ENCODE measurements at regions not wholly inside any gene's neighbourhood (a gene's known extent, or its start where the extent isn't known, plus 50 kb on each side); places are given as distances from the start of the nearest gene placed in this dataset.
"Not testable (repeated sequence)": the region's sequence is repeated elsewhere in the genome, so short reads cannot be mapped to it uniquely, and the experiment has no call there.

DNA sequence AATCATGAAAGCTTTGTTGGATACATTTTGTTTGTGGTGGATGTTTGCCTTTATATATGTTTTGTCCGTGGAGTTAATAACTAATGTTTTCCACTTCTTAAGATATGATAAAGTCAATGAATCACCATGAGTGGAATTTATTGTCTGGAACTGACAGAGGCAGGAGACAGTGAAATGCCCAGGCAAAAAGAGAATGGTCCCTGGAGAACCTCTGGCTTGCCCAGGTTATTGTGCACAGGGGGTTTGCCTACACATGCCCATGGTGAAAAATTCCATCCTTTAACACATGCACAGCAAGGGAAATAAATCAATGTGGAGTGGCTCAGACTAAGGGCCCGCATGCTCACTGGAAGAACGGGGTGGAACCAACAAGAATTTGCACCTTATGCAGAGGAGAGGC lies 964.3 kb upstream of the GRIA3 start:
- FAIRE-seq = no peak

DNA sequence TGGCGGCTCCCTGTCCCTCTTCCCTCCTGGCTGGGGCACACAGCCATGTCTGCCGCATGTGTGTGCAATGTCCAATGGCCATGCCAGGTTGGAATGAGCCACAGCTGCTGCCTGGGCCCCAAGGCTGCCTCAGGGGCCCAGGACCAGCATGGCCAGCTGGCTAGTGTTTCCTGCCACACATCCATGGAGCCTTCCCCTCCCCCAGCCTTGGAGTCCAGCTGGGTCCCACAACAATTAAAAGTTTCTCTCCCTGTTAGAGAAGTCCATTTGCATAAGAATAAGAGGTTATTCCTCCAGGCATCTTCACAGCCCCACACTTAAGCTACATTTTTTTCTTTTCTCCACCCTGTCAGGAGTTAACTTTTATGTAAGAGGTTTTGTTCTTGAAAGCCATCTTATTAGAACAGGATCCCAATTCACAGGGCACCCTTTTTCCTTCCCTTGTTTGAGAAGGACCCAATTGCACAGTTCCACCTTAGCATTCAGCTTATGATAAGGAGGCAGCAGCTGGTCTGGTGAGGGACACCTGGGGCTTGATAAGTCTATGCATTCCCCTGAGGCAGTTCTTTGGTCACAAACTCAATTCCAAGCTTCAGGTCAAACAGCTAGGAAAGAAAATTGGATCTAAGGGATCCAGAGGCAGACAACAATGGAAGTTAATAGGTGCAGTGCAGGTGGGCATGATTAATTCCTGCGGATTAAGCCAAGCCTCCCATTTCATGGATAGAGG lies 963.3 kb upstream of the GRIA3 start:
- no peak for FAIRE-seq
- DNase-seq (ENCODE audit: insufficient read length, low spot score) = no peak
- TF ChIP-seq POLR2A (IDR thresholded peaks at IDR 0.05; ENCODE audit: low read depth, low read length) = no peak

More for the DNA sequence above, 964.3 kb upstream of the GRIA3 start:
- DNase-seq (ENCODE audit: insufficient read length, low spot score) = no peak
- no peak for TF ChIP-seq POLR2A (IDR thresholded peaks at IDR 0.05; ENCODE audit: low read depth, low read length)

DNA sequence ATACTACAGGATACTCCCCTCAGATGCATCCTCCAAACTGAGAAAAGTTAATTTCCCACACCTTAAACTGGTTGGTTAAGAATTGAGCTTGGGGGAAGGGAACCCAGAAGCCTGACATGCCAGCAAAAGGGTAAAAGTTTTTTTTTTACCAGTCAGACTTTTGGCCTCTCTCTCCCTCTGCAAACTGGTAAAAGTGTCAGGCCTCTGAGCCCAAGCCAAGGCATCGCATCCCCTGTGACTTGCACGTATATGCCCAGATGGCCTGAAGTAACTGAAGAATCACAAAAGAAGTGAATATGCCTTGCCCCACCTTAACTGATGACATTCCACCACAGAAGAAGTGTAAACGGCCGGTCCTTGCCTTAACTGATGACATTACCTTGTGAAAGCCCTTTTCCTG lies 962.3 kb upstream of the GRIA3 start:
- FAIRE-seq; DNase-seq (ENCODE audit: insufficient read length, low spot score): not testable (repeated sequence)

DNA sequence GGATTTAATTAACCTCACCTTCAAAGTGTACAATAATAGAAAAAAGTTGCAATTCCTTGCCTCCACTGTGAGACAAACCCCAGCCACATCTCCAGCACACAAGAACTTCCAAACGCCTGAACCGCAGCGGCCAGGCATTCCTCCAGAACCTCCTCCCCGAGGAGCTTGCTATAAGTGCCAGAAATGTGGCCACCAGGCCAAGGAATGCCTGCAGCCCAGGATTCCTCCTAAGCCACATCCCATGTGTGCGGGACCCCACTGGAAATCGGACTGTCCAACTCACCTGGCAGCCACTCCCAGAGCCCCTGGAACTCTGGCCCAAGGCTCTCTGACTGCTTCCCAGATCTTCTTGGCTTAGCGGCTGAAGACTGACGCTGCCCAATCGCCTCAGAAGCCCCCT lies 959.9 kb upstream of the GRIA3 start:
- DNase-seq (ENCODE audit: insufficient read length, low spot score) = not testable (repeated sequence)

DNA sequence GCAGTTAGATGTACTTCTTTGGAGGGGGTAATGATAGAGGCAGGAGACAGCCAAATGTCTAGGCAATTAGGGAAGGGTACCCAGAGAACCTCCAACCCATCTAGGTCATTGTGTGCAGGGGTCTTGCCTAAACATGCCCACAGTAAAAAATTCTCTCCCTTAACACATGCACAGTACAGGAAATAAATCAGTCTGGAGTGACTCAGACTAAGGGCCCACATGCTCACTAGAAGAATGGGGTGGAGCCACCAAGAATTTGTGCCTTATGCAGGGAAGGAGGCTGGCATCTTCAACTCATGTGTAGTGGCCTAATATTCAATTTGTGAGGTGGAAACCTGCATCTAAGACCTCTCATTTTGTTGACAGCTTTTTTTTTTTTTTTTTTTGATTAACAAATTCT lies 945.3 kb upstream of the GRIA3 start:
- FAIRE-seq (no peak), DNase-seq (ENCODE audit: insufficient read length, low spot score) (no peak)
- TF ChIP-seq POLR2A (IDR thresholded peaks at IDR 0.05; ENCODE audit: low read depth, low read length) = no peak

More for the DNA sequence above, 959.9 kb upstream of the GRIA3 start:
- FAIRE-seq = not testable (repeated sequence)

DNA sequence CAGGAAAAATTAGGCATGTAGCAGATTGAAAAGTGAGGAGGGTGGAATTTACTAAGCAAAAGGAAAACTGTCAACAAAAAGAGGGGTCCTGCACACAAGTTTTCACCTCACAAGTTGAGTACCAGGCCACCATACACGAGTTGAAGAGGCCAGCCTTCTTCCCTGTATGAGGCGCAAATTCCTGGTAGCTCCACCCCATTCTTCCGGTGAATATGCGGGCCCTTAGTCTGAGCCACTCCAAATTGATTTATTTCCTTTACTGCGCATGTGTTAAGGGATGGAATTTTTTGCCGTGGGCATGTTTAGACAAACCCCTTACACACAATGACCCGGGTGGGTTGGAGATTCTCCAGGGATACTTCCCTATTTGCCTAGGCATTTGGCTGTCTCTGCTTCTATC lies 942.1 kb upstream of the GRIA3 start:
- no peak for DNase-seq (ENCODE audit: insufficient read length, low spot score)
- FAIRE-seq = no peak
- TF ChIP-seq POLR2A (IDR thresholded peaks at IDR 0.05; ENCODE audit: low read depth, low read length) = no peak

DNA sequence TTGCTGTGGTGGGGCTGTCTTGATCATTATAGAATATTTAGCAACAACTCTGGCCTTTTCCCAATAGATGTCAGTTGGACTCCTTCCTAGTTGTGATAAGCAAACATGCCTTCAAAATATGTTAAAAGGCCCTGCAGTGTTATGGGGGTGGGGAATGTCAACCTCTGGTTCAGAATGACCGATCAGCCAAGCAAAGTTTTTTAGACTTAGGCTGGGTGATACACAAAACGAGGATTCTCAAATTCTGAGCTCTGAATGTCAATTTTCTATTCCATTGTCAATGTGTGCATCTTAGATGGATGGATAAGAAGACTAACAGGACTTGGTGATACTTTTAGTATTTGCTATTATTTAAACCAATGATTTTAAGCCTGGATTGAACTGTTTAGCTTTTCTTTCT lies 940.0 kb upstream of the GRIA3 start:
- DNase-seq (ENCODE audit: insufficient read length, low spot score) = no peak
- FAIRE-seq = no peak
- TF ChIP-seq POLR2A (IDR thresholded peaks at IDR 0.05; ENCODE audit: low read depth, low read length) = no peak

DNA sequence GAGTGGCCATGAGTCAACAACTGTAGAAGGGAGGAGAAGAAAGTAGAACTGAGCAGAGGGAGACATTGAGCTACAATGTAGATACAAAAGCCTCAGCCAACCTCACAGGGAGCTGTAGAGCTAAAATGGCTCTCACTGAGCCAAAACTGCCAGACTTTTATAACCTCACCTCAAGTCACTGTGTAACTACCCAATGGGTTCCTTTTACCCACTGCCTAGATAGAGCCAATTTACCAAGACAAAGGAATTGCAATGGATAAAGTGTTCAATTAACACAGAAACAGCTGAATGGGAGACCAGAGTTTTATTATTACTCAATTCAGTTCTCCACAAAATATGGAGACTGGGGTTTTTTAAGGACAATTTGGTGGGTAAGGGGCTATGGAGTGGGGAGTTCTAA lies 938.9 kb upstream of the GRIA3 start:
- FAIRE-seq = no peak
- DNase-seq (ENCODE audit: insufficient read length, low spot score) = no peak
- TF ChIP-seq POLR2A (IDR thresholded peaks at IDR 0.05; ENCODE audit: low read depth, low read length) = no peak

DNA sequence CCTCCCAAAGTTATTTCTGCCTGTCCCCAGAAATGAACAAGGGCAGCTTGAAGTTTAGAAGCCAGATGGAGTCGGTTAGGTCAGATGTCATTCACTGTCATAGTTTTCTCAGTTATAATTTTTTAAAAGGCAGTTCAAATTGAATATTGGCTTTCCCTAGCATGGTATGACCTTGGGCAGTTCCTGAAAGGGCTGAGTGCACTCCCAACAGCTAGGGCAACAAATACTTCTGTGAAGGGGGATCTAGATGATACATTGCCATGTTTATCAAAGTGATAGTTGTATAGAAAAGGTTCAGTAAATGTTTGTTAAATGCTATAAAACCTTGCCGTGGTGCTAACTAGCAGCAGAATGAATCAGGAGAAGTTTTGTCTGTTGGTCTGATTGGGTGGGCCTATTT lies 938.1 kb upstream of the GRIA3 start:
- no peak for TF ChIP-seq POLR2A (IDR thresholded peaks at IDR 0.05; ENCODE audit: low read depth, low read length)

DNA sequence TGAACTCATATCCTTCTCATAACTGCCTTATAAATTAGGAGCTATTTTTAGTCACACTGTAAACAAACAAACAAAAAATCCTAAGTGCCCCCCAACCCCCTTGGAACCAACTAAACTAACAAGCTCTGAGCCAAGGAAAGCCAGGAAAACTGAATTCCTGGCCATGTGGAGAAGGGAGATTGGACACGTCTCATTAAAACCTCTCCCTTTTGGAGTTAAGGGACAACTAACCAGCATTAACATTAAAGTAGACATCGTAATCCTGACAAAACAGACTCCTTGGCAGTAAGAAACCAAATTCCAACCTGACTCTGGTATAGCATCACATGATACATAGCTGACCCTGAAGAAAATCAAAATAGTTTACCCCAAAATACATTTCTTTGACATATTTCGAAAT lies 937.1 kb upstream of the GRIA3 start:
- TF ChIP-seq POLR2A (IDR thresholded peaks at IDR 0.05; ENCODE audit: low read depth, low read length) = no peak
- DNase-seq (ENCODE audit: insufficient read length, low spot score) (no peak), FAIRE-seq (no peak)

More for the DNA sequence above, 938.1 kb upstream of the GRIA3 start:
- DNase-seq (ENCODE audit: insufficient read length, low spot score) (no peak), FAIRE-seq (no peak)

DNA sequence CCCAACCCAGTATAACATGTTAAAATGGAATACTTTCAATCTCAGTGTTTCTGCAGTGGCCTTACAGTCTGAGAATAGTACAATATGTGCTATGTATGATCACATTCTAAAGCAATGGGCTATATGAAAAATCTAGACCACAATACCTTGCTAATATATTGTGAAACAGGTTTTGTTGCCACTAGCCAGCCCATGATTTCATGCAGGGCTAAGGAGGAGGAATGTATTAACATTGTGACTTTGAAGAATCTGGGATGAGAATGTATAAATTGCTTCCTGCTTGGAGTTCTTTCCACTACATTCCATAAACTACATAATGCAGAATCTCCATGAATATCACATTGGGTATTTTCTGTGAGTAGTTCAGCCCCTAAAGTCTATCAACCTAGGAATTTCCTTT lies 935.4 kb upstream of the GRIA3 start:
- TF ChIP-seq POLR2A (IDR thresholded peaks at IDR 0.05; ENCODE audit: low read depth, low read length) = no peak
- no peak for FAIRE-seq

DNA sequence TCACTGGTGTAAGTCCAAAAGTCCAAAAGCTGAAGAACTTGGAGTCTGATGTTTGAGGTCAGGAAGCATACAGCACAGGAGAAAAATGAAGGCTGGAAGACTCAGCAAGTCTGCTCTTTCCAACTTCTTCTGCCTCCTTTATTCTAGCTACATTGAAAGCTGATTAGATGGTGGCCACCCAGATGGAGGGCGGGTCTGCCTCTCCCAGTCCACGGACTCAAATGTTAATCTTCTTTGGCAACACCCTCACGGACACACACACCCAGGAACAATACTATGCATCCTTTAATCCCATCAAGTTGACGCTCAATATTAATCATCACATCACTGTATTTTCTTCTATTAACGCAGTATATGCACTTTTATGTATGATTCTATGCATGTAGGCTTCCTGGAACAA lies 931.6 kb upstream of the GRIA3 start:
- DNase-seq (ENCODE audit: insufficient read length, low spot score) (no peak), FAIRE-seq (no peak)
- TF ChIP-seq POLR2A (IDR thresholded peaks at IDR 0.05; ENCODE audit: low read depth, low read length) = no peak

More for the DNA sequence above, 935.4 kb upstream of the GRIA3 start:
- DNase-seq (ENCODE audit: insufficient read length, low spot score) = no peak

DNA sequence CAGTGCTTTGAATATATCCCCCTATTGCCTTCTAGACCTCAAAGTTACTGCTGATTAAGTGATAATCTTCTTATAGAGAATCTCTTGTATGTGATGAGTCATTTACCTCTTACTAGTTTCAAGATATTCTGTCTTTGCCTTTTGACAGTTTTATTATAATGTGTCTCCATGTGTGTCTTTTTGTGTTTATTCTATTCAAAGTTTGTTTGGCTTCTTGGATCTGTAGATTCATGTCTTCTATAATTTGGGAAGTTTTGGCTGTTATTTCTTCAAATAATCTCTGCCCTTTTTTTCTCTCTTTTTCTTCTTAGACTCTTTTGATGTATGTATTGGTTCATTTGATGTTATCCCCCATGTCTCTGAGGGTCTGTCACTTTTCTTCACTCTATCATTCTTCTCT lies 915.7 kb upstream of the GRIA3 start:
- FAIRE-seq (no peak), DNase-seq (ENCODE audit: insufficient read length, low spot score) (no peak)
- no peak for TF ChIP-seq POLR2A (IDR thresholded peaks at IDR 0.05; ENCODE audit: low read depth, low read length)

DNA sequence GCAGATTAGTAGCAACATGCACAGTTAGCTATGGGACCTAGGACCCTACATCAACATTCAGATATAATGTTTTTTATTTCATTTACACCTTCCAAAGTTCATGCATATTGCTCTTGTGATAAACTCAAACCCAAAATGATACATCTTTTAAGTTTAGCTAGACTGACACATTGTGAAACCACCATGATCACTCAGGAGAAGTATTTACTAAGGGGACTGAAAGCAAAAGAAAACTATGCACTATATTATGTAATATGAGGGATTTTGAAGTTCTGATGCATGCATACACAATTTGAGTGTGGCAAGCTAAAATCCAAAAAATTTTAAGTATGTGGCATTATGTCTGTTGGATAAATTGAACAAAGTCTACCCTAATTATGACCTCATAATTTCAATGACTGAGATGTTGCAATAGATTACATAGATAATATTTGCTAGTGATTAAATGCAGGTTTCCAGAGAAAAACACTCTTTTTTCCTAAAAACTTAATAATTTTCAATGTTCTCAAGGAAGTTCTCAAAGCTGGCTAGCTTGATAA lies 914.8 kb upstream of the GRIA3 start:
- FAIRE-seq (no peak), DNase-seq (ENCODE audit: insufficient read length, low spot score) (no peak)
- TF ChIP-seq POLR2A (IDR thresholded peaks at IDR 0.05; ENCODE audit: low read depth, low read length) = no peak

DNA sequence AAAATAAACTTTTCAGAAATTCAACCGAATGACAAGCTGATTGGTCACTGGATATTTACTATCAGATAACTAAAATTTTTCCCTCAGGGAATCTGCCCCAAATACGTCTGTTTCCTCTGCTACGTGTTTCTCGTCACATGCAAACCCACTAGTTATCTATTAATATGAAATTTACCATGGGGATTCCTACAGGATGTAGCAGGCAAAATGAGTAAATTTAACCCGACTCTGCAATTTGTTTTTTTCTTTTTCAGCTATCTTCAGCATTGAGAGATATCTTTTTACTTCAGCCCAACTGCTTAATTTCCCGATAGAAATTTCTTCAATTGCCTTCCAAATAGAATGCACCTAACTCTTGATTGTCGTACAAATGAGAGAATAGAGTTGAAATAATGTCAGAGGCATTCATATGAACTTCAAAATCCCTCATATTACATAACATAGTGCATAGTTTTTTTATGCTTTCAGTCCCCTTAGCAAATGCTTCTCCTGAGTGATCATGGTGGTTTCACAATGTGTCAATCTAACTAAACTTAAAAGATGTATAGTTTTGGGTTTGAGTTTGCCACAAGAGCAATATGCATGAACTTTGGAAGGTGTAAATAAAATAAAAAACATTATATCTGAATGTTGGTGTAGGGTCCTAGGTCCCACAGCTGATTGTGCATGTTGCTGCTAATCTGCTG lies 913.1 kb upstream of the GRIA3 start:
- no peak for TF ChIP-seq POLR2A (IDR thresholded peaks at IDR 0.05; ENCODE audit: low read depth, low read length)
- FAIRE-seq = no peak
- no peak for DNase-seq (ENCODE audit: insufficient read length, low spot score)
